ENCODE measurements at regions not wholly inside any gene's neighbourhood (a gene's known extent, or its start where the extent isn't known, plus 50 kb on each side); places are given as distances from the start of the nearest gene placed in this dataset.

GRCh38 chr4:57640391-57641100, 530.4 kb upstream of the IGFBP7 start:
- H3K4me3 ChIP-seq (ENCODE audit: low read depth, low read length) = no peak overlapping the region
- TF ChIP-seq CTCF (IDR thresholded peaks at IDR 0.05; ENCODE audit: insufficient read depth, low read depth, low read length, missing control alignments) = no peak
- DNase-seq (ENCODE audit: low read depth) = no peak

GRCh38 chr4:57639561-57640382, 529.6 kb upstream of the IGFBP7 start:
- H3K4me3 ChIP-seq (ENCODE audit: low read depth, low read length) = no peak overlapping the region
- DNase-seq (ENCODE audit: low read depth) = no peak
- TF ChIP-seq CTCF (IDR thresholded peaks at IDR 0.05; ENCODE audit: insufficient read depth, low read depth, low read length, missing control alignments) = no peak

GRCh38 chr4:57635910-57636309, 525.7 kb upstream of the IGFBP7 start:
- TF ChIP-seq CTCF (IDR thresholded peaks at IDR 0.05; ENCODE audit: insufficient read depth, low read depth, low read length, missing control alignments) = no peak
- DNase-seq (ENCODE audit: low read depth) = no peak
- no peak overlapping the region for H3K4me3 ChIP-seq (ENCODE audit: low read depth, low read length)

- no peak overlapping the region for H3K4me3 ChIP-seq (ENCODE audit: low read depth, low read length)
- no peak for TF ChIP-seq CTCF (IDR thresholded peaks at IDR 0.05; ENCODE audit: insufficient read depth, low read depth, low read length, missing control alignments)
- no peak for DNase-seq (ENCODE audit: low read depth)
These were observed 523.2 kb upstream of the IGFBP7 start for GRCh38 chr4:57633212-57633859.

- no peak for TF ChIP-seq CTCF (IDR thresholded peaks at IDR 0.05; ENCODE audit: insufficient read depth, low read depth, low read length, missing control alignments)
- no peak for DNase-seq (ENCODE audit: low read depth)
- H3K4me3 ChIP-seq (ENCODE audit: low read depth, low read length) = no peak overlapping the region
These were observed 522.4 kb upstream of the IGFBP7 start for GRCh38 chr4:57632564-57632963.

- no peak overlapping the region for H3K4me3 ChIP-seq (ENCODE audit: low read depth, low read length)
- TF ChIP-seq CTCF (IDR thresholded peaks at IDR 0.05; ENCODE audit: insufficient read depth, low read depth, low read length, missing control alignments) = no peak
- no peak for DNase-seq (ENCODE audit: low read depth)
These were observed 521.0 kb upstream of the IGFBP7 start for GRCh38 chr4:57631147-57631546.

Data from GM12865 (cell line).